Bronchial epithelial cell (primary cell): ENCODE measurements at regions not wholly inside any gene's neighbourhood (a gene's known extent, or its start where the extent isn't known, plus 50 kb on each side); places are given as distances from the start of the nearest gene placed in this dataset.

Experiments used
- DNase-seq: peaks from one replicate; pipeline ENCODE4 v3.0.0-alpha.2; 2010; ENCODE audit warnings: low read depth
- FAIRE-seq: peaks from 2 replicates; lab custom pipeline; 2011; peaks lifted over from hg19 to GRCh38; lab: Jason Lieb, UNC
- H3K27me3 ChIP-seq: 2 replicates; pipeline ENCODE4 v1.5.1; 2011; ENCODE audit warnings: low read length; ENCODE audit not compliant: control insufficient read depth, insufficient read depth
- H3K36me3 ChIP-seq: 2 replicates; pipeline ENCODE4 v1.5.1; 2011; ENCODE audit warnings: low read length; ENCODE audit not compliant: control insufficient read depth, insufficient read depth
- H3K4me3 ChIP-seq: 2 replicates; pipeline ENCODE4 v1.5.1; 2011; ENCODE audit warnings: mild to moderate bottlenecking, low read depth, low read length, control low read depth
- TF ChIP-seq, protein P1 (sequence below): IDR thresholded peaks from 2 replicates; pipeline ENCODE4 v1.5.1; 2011; ENCODE audit warnings: mild to moderate bottlenecking, moderate library complexity, low read length, control low read depth, inconsistent platforms; ENCODE audit not compliant: insufficient read depth, severe bottlenecking

DNA sequence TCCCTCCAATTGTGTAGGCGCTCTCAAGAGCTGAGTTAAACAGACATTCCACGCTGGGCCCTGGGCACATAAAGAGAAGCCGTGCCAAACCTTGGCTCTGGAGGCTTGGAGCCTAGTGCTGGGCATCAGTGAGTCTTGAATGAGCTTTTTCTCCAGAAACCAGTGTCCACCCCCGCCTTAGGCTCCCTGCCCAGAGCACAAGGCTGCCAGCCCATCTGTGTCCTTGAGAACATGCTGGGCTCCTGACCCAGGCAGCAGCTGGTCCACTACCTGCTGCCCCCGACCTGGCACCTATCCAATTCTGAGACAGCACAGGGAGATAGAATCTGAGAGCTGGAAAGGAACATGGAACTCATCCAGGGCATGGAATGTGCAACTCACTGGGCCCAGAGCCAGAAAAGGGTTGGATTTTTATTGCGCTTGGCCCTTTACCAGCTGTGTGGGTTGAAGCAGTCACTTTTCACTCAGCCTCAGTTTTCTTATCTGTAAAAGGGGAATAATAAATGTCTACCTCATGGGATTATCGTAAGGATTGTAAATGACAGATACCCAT lies 92.4 kb upstream of the CPLX2 start:
- Histone ChIP-seq H3K4me3 (no peak overlapping the region), H3K36me3 (no peaks in the 10 kb centered on the region), H3K27me3 (no peaks in the 10 kb centered on the region)
- TF ChIP-seq, protein P1, sequence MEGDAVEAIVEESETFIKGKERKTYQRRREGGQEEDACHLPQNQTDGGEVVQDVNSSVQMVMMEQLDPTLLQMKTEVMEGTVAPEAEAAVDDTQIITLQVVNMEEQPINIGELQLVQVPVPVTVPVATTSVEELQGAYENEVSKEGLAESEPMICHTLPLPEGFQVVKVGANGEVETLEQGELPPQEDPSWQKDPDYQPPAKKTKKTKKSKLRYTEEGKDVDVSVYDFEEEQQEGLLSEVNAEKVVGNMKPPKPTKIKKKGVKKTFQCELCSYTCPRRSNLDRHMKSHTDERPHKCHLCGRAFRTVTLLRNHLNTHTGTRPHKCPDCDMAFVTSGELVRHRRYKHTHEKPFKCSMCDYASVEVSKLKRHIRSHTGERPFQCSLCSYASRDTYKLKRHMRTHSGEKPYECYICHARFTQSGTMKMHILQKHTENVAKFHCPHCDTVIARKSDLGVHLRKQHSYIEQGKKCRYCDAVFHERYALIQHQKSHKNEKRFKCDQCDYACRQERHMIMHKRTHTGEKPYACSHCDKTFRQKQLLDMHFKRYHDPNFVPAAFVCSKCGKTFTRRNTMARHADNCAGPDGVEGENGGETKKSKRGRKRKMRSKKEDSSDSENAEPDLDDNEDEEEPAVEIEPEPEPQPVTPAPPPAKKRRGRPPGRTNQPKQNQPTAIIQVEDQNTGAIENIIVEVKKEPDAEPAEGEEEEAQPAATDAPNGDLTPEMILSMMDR: no peak
- no peak for FAIRE-seq
- DNase-seq: no peak

DNA sequence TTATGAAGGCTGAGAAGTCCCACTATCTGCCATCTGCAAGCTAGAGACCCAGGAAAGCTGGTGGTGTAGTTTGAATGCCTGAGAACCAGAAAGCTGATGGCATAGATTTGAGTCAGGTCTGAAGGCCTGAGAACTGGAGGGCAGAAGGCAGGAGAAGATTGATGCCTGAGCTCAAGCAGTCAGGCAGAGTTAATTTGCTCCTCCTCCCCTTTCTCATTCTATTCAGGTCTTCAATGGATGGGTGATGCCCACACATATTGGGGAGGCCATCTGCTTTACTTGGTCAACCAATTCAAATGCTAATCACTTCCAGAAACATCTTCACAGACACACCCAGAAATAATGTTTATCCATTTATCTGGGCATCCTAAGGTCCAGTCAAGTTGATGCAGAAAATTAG lies 87.6 kb upstream of the CPLX2 start:
- Histone ChIP-seq H3K27me3 (no peaks in the 10 kb centered on the region), H3K36me3 (no peaks in the 10 kb centered on the region), H3K4me3 (no peak overlapping the region)
- FAIRE-seq (no peak), DNase-seq (no peak)
- TF ChIP-seq, protein P1: no peak

DNA sequence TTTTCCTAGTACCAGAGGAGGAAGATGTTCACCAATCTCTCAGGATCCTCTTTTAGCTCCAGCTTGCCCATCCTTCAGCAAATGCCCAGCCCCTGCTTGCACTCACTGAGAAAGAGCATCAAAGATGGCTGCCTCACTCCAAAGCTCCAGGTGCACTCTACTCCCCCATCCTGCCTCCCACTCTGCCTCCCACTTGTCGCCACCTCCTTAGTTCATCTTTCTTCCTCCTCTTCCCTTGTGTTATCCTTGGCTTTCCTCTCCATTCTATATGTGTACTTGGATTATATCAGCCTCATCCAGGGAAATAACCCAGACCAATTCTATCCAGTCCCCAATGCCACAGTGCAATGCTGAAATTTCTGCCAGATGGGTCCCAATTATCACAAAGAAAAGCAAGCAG lies 87.1 kb upstream of the CPLX2 start:
- no peak for DNase-seq
- no peak for FAIRE-seq
- TF ChIP-seq, protein P1: no peak
- Histone ChIP-seq H3K36me3 (no peaks in the 10 kb centered on the region), H3K4me3 (no peak overlapping the region), H3K27me3 (no peaks in the 10 kb centered on the region)

DNA sequence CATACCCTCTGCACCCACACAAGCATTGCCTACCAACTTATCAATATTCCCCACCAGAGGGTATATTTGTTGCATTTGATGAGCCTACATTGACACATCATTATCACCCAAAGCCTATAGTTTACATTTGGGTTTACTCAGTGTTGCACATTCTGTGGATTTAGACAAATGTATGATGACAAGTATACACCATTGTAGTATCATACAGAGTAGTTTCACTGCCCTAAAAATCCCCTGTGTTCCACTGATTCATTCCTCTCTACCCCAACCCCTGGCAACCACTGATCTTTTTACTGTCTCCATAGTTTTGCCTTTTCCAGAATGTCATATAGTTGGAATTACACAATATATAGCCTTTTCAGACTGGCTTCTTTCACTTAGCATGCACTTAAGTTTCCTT lies 85.7 kb upstream of the CPLX2 start:
- no peak overlapping the region for H3K4me3 ChIP-seq
- H3K36me3 ChIP-seq: no peaks in the 10 kb centered on the region
- FAIRE-seq (no peak), DNase-seq (no peak)
- TF ChIP-seq, protein P1: no peak
- H3K27me3 ChIP-seq: no peaks in the 10 kb centered on the region

DNA sequence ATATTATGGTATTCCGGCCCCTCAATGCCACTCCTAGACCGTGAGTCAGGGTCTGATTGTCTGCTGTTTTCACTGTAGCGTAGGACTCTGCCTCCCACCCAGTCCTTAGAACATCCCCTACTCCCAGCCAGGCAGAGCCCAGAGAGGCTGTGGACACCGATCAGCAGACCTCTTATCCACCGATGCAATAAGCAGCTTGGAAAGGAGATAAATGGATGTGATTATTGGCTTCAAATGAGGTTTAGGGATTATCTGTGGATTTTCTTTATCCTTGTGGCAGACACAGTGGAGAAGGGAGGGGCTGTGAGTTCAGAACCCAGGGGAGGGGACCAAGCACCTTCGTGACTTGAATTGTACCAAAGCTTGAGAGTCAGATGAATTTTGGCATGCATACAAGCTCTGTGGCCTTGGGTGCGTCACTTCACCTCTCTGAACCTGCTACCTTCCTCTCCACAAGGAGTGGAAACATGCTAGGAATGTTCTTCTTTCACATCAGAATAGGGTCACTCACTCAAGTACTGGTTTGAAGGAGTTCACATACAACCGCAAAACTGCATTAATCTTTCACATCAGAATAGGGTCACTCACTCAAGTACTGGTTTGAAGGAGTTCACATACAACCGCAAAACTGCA lies 83.1 kb upstream of the CPLX2 start:
- TF ChIP-seq, protein P1: no peak
- no peaks in the 10 kb centered on the region for H3K27me3 ChIP-seq
- FAIRE-seq (no peak), DNase-seq (no peak)
- no peaks in the 10 kb centered on the region for H3K36me3 ChIP-seq
- H3K4me3 ChIP-seq: no peak overlapping the region

DNA sequence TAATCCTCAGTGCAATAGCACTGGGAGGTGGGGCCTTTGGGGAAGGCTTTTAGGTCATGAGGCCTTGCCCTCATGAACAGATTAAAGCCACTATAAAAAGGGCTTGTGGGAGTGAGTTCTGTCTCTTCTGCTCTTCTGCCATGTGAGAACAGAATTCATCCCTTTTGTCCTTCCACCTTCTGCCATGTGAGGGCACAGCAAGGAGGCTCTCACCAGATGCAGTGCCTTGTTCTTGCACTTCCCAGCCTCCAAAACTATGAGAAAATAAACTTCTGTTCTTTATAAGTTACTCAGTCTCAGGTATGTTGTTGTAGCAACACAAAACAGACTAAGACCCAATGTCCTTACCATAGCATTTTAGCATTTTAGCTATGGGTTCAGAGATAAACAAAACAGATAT lies 81.7 kb upstream of the CPLX2 start:
- no peaks in the 10 kb centered on the region for H3K36me3 ChIP-seq
- no peak overlapping the region for H3K4me3 ChIP-seq
- DNase-seq (no peak), FAIRE-seq (no peak)
- TF ChIP-seq, protein P1: no peak
- no peaks in the 10 kb centered on the region for H3K27me3 ChIP-seq
